Breast epithelium (tissue), 4 donors: ENCODE measurements at regions not wholly inside any gene's neighbourhood (a gene's known extent, or its start where the extent isn't known, plus 50 kb on each side); places are given as distances from the start of the nearest gene placed in this dataset.

ENCODE experiments used
- DNase-seq, 2 donors: peaks; one replicate each; pipeline ENCODE4 v3.0.0-alpha.2; 2019; ENCODE audit warnings: low spot score in 2 of 2
- H3K27ac ChIP-seq, 2 donors: fragments of 200-600 bp; sonication (generic) in 1 of 2; one replicate each; pipeline ENCODE4 v1.5.1; 2016 to 2019; ENCODE audit warnings: mild to moderate bottlenecking in 1 of 2
- H3K27me3 ChIP-seq, 2 donors: fragments of 200-600 bp; sonication (generic) in 1 of 2; one replicate each; pipeline versions ENCODE4 v1.5.1 to v1.6.0; 2017 to 2019; ENCODE audit warnings: control low read depth in 1 of 2, mild to moderate bottlenecking in 1 of 2
- H3K36me3 ChIP-seq: fragments of 200-600 bp; one replicate; pipeline ENCODE4 v1.5.1; 2019
- H3K4me1 ChIP-seq, 2 donors: fragments of 200-600 bp; sonication (generic); one replicate each; pipeline ENCODE4 v1.5.1; 2016 to 2019; ENCODE audit warnings: control low read depth in 1 of 2
- H3K4me3 ChIP-seq, 3 donors: fragments of 200-600 bp; sonication (generic); 1 replicate in 2 of 3; 2 replicates in 1 of 3; pipeline ENCODE4 v1.5.1; 2016 to 2019; ENCODE audit warnings: mild to moderate bottlenecking in 3 of 3, moderate library complexity in 2 of 3
- H3K9me3 ChIP-seq, 2 donors: fragments of 200-600 bp; sonication (generic) in 1 of 2; one replicate each; pipeline ENCODE4 v1.5.1; 2016 to 2019; ENCODE audit warnings: control low read depth in 1 of 2
- POLR2A ChIP-seq: fragments of 450-650 bp; IDR thresholded peaks from one replicate; pipeline ENCODE4 v1.6.1; 2016; ENCODE audit warnings: antibody characterized with exemption, mild to moderate bottlenecking, moderate library complexity
- POLR2AphosphoS5 ChIP-seq, 3 donors: sonication (generic); formaldehyde crosslinking; IDR thresholded peaks; one replicate each; pipeline ENCODE4 v1.6.1; 2017; ENCODE audit warnings: antibody characterized with exemption in 3 of 3
- intact Hi-C: fragments of 100-400 bp; cut with DNase I; formaldehyde crosslinking; loops from one replicate; pipeline ENCODE4 v1.15.1; 2023; ENCODE audit warnings: low total_unique reads
- TF ChIP-seq, protein P1 (sequence below), 3 donors: fragments of 450-650 bp; IDR thresholded peaks; one replicate each; pipeline ENCODE4 v1.5.1; 2016 to 2017; ENCODE audit warnings: antibody characterized with exemption in 3 of 3, mild to moderate bottlenecking in 3 of 3, moderate library complexity in 3 of 3

DNA sequence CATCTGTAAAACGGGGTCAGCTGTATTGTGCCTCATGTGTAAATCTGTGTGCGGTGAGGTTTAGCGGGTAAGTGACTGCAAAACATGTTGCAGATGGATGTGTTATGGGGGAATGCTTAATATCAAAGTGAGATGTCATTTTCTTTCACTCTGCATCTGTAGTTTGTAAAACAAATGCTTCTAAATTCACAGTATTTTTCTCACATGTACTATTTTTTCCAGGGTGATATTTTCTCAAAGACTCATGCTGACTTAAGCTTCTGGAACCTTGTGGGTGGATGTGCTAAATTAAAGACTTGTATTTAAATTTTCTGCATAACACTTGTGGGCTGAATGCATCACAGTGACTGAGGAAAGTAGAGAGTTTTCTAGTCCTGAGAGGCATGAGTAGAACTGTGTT lies 115.2 kb upstream of the TP63 start:
- Histone ChIP-seq H3K36me3 (no peaks in the 10 kb centered on the region), H3K27ac (no peak overlapping the region), H3K4me1 (no peaks in the 10 kb centered on the region), H3K9me3 (peaks cover 9 to 13% of the 10 kb centered on the region in 2 donors), H3K4me3 (no peak overlapping the region), H3K27me3 (no peaks in the 10 kb centered on the region)
- no peak for DNase-seq
- TF ChIP-seq, protein P1, sequence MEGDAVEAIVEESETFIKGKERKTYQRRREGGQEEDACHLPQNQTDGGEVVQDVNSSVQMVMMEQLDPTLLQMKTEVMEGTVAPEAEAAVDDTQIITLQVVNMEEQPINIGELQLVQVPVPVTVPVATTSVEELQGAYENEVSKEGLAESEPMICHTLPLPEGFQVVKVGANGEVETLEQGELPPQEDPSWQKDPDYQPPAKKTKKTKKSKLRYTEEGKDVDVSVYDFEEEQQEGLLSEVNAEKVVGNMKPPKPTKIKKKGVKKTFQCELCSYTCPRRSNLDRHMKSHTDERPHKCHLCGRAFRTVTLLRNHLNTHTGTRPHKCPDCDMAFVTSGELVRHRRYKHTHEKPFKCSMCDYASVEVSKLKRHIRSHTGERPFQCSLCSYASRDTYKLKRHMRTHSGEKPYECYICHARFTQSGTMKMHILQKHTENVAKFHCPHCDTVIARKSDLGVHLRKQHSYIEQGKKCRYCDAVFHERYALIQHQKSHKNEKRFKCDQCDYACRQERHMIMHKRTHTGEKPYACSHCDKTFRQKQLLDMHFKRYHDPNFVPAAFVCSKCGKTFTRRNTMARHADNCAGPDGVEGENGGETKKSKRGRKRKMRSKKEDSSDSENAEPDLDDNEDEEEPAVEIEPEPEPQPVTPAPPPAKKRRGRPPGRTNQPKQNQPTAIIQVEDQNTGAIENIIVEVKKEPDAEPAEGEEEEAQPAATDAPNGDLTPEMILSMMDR (IDR thresholded peaks at IDR 0.05), result no peak
- TF ChIP-seq POLR2A, result no peak
- no peak for TF ChIP-seq POLR2AphosphoS5 (IDR thresholded peaks at IDR 0.05)
- intact Hi-C loops, result no loop called here

DNA sequence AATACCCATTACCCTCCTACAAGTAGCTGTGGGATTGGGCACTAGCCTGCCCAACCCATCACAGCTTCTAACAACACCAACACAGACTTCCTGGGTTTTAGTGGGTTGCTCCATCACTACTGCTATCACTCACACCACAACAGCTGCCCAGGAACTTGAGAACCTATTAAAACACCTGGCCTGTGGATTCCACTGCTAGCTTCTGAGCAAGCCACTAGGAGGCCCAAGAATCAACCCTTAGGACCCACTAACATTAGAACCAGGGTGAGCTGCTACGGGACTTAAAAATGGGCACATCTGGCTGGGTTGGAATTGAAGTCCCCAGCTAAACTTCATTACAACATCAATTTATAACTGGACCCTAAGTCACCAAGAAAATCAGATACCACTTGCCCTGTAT lies 113.2 kb upstream of the TP63 start:
- H3K4me3 ChIP-seq, result no peak overlapping the region
- peaks cover 9 to 13% of the 10 kb centered on the region in 2 donors for H3K9me3 ChIP-seq
- no peak for DNase-seq
- no peak overlapping the region for H3K27ac ChIP-seq
- TF ChIP-seq POLR2A (no peak), POLR2AphosphoS5 (IDR thresholded peaks at IDR 0.05) (no peak)
- TF ChIP-seq, protein P1 (IDR thresholded peaks at IDR 0.05), result no peak
- no peaks in the 10 kb centered on the region for H3K4me1 ChIP-seq
- intact Hi-C loops, result no loop called here
- H3K27me3 ChIP-seq, result no peaks in the 10 kb centered on the region
- H3K36me3 ChIP-seq, result no peaks in the 10 kb centered on the region

DNA sequence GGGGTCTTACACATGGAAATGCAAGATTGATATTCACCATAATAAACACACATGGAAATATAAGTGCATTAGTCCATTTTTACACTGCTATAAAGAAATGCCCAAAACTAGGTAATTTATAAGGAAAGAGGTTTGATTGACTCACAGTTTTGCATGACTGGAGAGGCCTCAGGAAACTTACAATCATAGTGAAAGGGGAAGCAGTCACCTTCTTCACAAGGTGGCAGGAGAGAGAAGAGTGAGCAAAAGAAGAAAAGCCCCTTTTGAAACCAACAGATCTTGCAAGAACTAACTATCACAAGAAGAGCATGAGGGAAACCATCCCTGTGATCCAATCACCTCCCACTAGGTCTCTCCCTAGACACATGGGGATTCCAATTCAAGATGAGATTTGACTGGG lies 111.7 kb upstream of the TP63 start:
- no peaks in the 10 kb centered on the region for H3K27me3 ChIP-seq
- H3K9me3 ChIP-seq, result peaks cover 9 to 13% of the 10 kb centered on the region in 2 donors
- H3K4me1 ChIP-seq, result no peaks in the 10 kb centered on the region
- intact Hi-C loops, result no loop called here
- no peak overlapping the region for H3K27ac ChIP-seq
- TF ChIP-seq POLR2AphosphoS5 (IDR thresholded peaks at IDR 0.05), result no peak
- TF ChIP-seq, protein P1 (IDR thresholded peaks at IDR 0.05), result no peak
- no peak for TF ChIP-seq POLR2A
- DNase-seq, result no peak
- no peak overlapping the region for H3K4me3 ChIP-seq
- no peaks in the 10 kb centered on the region for H3K36me3 ChIP-seq

DNA sequence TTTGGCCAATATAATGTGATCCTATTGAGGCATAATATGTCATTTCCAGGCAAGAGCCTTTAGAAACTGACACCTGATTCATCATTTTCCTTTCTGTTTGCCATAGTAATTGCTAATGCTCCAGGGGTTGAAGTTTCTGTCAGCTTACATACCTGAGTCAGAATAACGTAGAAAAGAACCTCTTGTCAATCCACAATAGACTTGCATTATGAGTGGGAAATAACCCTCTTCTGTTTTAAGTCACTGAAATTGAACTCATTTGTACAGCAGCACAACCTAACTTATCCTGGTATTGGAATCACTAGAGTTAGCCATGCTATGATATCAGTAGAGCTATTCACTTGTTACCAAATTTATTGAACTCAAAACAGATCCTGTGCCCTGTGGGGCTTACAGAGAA lies 101.7 kb upstream of the TP63 start:
- TF ChIP-seq POLR2AphosphoS5 (IDR thresholded peaks at IDR 0.05), result no peak
- TF ChIP-seq, protein P1 (IDR thresholded peaks at IDR 0.05), result no peak
- no peak for TF ChIP-seq POLR2A
- no peak overlapping the region for H3K4me3 ChIP-seq
- H3K27me3 ChIP-seq, result no peaks in the 10 kb centered on the region
- intact Hi-C loops, result no loop called here
- no peaks in the 10 kb centered on the region for H3K4me1 ChIP-seq
- H3K36me3 ChIP-seq, result no peaks in the 10 kb centered on the region
- no peak for DNase-seq
- peaks cover 0 to 11% of the 10 kb centered on the region in 2 donors for H3K9me3 ChIP-seq
- no peak overlapping the region for H3K27ac ChIP-seq

DNA sequence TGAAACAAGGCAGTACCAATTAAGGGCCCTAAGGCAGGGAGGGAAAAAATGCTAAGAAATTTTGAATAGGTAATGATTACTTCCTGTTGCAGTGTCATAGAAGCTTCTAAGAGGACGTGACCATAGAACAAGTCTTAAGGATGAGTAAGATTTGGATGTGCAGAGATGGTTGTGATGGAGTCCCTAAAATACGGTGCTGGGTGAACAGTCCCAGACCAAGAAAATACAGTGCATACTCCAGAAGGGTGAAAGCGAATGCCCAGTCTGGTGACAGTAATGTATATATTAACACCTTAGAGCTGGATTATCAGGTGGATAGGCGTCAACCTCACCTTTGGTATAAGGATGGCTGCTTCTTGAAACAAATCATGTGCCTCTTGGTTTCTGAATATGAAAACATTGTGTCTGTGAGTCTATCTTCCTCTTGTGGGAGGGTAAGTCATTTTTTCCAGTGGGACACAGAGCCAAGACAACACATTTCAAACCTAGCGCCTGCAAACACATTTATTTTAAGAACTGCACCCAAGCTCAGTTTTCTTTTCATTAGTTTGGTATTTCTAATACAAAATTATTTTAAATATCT lies 101.2 kb upstream of the TP63 start:
- no peak for DNase-seq

More for the DNA sequence above, 101.2 kb upstream of the TP63 start:
- Histone ChIP-seq H3K27ac (no peak overlapping the region), H3K27me3 (no peaks in the 10 kb centered on the region), H3K4me3 (no peak overlapping the region), H3K4me1 (no peaks in the 10 kb centered on the region), H3K36me3 (no peaks in the 10 kb centered on the region), H3K9me3 (peaks cover 0 to 11% of the 10 kb centered on the region in 2 donors)
- TF ChIP-seq, protein P1 (IDR thresholded peaks at IDR 0.05), result no peak
- TF ChIP-seq POLR2A (no peak), POLR2AphosphoS5 (IDR thresholded peaks at IDR 0.05) (no peak)
- intact Hi-C loops, result no loop called here
